HG03097 (cell line): ENCODE measurements at regions not wholly inside any gene's neighbourhood (a gene's known extent, or its start where the extent isn't known, plus 50 kb on each side); places are given as distances from the start of the nearest gene placed in this dataset.

Experiments used
- ATAC-seq: cut with Tn5 transposase; IDR thresholded peaks from one replicate; pipeline ENCODE4 v1.9.1; 2021; ENCODE audit not compliant: unreplicated experiment, low FRiP score

DNA sequence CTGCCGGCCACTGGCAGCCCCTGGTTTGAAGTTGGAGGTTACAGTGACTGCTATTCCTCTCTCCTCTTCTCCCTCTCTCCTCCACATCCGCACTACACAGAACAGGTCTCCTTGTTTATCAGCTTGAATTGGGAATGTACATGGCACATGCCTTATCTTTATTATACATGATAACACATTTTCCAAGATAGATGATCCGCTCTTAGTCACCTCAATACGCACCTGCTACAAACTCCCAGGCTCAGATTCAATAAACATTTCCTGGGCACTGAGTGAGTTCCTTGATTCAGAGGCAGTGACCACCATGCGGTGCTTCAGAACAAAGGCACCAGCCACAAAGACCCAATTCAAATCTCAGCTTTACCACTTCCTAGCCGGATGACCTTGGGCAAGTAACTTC lies 227.7 kb downstream of the TSHZ3 start:
- ATAC-seq: no peak

DNA sequence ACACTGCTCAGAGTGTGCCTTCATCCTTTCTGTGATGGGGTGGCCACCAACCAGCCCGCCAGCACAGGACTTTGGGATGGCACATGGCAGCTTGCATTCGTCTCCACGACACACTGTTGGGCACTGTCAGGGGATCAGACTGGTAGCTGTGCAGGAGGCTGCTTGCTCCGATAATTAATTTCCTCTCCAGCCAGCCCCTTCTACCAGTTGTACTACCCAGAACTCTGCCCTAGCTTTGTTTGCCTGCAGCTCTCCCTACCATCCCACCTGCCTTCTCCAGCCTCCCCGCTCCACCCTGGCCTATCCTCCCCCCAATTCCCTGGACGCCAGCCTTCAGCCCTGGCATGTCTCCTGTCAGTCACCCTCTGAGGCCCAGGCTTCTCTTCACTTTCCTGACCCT lies 228.3 kb downstream of the TSHZ3 start:
- ATAC-seq: no peak

DNA sequence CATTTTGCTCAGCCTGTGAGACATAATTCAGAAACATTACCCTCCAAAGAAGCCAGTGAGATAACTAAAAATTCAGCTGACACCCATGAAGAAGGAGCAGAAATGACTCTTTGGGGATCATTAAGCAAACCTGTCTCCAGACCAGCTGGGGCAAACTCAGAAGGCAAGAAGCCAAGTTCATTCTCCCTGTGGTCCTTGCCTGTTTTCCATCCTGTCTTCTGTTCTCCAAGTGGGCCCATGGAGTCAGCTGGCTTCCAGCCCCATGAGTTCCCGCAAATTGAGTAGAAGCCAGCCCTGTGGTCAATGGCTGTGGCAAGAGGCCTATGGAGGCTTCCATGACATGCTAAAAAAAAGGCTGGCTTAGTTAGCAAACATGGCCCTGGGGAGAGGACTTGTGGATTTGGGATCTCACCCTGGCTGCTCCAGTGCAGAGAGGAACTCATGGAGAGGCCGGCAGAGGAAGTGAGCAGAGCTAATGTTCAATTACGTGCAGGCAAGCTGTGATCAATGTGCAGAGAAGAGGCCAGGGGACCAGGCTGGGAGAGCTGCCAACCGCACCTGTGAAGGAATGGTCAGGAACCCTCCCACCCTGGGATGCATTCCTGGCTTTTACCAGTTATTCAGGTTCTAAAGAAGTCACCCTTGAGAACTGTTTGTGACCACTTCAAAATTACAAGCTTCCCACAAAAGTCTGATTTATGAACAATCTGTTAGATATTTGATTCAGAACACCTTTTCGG lies 229.1 kb downstream of the TSHZ3 start:
- no peak for ATAC-seq

DNA sequence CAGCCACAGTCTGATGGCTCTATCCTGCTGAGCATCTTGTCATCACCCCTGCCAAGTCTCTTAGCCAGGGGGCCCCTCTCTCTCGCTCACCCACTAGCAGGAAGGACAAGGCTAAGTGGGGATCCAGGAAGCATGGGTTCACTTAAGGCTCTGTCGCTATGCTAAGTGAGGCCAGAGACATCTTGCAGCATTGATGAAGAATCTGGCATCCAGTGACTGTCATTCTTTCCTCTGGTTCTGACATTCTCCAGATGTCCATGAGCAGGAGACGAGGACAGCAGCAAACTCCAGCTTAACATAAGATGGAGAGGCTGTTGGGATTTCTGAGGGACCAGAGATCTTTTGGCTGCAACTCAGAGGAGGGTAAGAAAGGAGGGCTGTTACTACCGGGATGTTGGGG lies 230.2 kb downstream of the TSHZ3 start:
- no peak for ATAC-seq

DNA sequence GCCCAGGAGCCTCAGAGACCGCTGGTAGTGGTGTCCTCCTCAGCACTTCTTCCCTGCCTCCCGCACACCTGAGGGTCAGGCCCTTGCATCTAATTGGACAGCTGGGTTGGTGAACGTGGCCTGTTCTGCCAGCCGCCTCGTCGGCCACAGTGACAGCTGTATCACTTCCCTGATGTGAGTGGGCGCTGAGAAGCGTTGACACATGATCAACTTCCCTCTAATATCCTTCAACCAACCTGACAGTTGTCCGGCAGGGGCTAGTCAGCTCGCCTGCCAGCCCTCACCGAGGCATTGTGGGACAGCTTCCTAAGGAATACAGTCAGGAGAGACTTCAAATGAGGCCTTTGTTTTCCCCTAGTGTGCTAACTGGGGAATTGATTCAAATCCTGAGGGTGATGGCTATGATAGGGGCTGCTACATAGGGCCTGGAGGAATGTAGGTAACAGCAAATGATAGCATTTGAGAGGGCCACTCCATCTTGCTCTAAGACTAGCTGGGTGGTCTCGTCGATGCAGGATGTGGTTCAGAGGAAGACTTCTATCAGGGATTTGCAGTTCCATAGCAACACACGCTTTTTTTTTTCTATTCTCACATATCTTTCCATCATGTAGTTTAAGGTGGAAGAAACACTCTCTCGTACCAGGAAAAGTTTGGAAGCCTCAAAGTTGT lies 230.8 kb downstream of the TSHZ3 start:
- ATAC-seq: no peak

DNA sequence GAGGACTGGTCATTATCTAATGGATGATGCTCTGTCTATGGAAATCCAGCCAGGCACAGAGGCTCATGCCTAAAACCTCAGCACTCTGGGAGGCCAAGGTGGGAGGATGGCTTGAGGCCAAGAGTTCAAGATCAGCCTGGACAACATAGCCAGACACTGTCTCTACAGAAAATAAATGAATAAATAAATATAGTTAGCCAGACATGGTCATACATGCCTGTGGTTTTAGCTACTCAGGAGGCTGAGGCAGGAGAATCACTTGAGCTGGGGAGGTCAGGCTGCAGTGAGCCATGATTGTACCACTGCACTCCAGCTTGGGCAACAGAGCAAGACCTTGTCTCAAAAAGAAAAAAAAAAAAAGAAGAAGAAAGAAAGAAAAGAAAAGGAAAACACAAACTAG lies 234.7 kb downstream of the TSHZ3 start:
- no peak for ATAC-seq

DNA sequence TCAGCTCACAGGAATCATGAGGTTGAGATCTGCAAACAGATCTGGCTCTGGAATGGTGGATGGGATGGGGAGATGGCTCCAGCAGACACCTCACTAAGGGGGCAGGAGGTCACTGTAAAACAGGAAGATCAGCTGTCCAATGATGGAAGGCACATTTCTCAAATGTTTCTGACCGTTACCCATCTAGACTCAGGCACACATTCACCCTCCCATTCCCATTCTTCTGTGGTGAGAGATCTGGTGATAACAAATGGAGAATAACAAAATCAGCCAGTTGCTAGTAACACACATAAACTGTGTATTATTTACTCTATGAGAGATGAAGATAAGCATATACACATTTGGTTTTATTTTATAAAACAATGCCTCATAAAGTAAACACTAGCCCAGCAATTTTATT lies 235.9 kb downstream of the TSHZ3 start:
- ATAC-seq: no peak

DNA sequence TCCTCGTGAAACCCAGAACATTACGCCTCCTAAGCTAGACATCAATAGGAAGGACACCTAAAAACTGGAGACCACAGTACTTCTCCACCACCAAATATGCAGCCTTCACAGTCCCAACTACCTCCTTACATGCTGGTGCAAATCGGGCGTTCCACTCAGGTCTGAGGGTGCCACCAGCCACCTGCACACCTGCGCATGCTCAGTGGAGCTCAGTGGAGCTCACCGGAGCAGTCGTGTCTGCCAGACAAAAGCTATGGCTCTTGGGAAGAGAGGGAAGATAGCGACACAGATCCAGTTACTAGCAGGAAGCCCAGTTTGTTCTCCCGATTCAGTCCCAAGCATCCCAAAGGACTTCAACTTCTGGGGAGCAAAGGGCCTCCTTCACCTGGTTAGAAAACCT lies 237.1 kb downstream of the TSHZ3 start:
- ATAC-seq: no peak

DNA sequence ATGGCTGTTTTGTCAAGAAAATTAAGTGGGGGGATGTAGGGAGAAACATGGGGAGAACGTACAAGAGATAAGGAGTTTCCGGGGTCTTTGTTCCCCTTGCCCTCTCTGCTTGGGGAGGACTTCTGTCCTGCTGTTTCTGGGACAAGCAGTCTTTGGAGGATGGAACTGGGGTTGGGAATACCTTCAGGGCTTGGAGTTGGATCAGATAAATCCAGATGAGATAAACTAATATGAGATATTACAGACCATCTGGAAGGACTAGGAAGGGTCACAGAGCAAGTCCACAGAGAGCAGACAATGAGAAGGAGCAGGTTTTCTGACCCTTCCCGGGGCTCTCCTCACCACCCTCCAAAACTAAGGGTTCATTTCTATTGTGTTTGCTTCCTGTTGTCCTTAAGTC lies 237.5 kb downstream of the TSHZ3 start:
- ATAC-seq: no peak

DNA sequence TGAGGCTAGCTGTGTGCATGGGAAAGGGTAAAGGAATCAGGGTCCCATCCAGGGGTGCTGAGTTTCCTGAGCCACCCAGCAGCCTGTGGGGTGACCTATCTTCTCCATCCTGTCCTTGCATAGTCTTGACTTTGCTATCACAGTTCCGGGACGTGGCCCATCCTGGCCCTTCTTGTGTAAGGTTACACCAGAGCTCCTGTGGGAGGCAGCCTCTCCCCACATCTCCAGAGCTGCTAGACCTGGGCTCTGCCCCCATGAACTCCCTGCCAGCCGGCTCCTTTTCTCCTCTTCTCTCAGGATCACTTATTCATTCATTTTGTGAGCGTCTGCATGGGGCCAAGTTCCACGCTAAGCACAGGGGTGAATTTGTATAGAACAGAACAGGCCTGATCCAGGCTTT lies 238.9 kb downstream of the TSHZ3 start:
- no peak for ATAC-seq

DNA sequence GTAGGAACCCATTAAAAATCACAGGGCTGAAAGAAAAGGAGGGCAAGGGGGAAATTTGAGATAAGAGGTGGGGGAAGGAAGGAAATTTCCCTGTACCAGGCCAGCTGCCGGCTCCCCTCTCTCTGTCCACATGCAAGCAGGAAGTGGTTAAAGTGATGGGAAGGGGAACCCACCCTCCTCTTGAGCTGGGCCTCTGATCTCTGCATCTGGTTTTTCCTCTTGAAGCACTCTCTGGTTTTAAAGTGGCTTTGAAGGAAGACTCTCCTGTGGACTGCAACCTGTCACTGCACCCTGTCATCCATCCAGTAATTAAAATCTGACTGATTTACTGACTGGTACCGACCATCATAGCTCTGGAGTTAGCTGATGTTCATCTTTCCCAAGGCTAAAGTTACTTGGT lies 239.6 kb downstream of the TSHZ3 start:
- no peak for ATAC-seq

DNA sequence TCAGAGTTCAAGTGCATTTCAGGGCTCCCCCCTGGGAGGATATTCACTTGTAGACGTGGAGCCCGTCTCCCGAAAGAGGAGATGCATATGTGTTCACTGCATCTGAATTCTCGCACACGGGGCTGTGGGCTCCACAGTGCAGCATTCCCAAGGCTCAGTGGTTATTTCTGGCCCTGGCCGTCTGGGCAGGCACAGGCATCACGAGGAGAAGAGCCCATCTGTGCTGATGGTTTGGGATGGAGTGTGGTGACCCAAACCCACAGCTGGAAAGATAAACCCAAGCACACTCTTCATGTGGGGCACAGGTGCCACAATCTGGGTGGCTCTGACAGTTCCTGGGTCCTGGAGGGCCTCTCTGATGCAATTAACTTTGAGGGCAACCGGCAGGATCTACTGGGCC lies 242.1 kb downstream of the TSHZ3 start:
- ATAC-seq: no peak

DNA sequence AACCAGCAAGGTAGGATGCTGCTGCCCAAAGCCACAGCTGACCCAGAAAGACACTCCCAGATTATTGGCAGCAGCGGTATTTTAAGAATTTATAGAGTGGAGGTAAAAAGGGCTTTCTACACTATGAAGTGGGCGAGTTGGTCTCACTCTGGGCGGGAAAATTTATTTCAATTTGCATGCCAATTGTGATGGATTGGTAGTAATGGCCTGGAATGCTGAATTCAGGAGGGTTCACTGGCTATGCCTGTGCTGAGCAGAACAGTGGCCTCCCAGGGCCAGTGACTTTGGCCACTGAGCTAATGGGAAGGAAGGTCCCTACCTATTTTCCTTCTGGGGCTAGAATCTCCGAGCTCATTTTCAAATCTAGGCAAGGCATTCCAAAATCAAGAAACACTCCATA lies 243.5 kb downstream of the TSHZ3 start:
- no peak for ATAC-seq

DNA sequence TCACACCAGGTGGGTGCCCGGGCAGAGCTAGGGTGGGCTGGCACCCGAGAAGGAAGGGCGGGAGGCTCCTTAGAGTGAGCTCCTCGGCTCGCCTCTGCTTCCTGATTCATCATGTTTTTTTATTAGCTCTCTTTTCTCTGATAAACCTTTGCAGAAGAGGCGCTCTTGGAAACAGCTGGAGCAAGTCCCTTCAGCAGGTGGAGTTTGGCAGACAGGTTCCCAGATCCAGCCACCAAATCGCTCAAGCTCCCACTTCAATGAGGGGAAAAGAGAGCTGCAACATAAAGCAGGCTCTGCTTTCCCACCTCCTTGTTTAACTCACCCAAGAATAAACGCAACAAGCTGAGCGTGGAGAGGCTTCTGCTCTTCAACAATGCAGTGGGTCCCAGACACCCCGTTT lies 244.8 kb downstream of the TSHZ3 start:
- no peak for ATAC-seq

DNA sequence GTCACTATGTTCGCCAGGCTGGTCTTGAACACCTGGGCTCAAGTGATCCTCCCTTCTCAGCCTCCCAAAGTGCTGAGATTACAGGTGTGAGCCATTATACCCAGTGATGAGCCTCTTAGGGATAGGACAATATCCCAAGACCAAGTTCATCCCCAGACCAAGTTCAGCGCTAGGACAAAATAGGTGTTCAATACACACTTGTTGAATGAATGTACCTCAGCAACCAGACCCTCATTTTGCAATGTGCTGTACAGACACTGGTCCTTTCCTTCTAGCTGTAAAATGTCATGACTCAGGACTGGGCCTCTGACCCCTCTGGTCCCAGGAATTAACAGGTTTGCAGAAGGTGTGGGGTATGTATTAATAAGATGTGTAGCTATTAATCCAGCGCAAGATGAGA lies 246.0 kb downstream of the TSHZ3 start:
- no peak for ATAC-seq

DNA sequence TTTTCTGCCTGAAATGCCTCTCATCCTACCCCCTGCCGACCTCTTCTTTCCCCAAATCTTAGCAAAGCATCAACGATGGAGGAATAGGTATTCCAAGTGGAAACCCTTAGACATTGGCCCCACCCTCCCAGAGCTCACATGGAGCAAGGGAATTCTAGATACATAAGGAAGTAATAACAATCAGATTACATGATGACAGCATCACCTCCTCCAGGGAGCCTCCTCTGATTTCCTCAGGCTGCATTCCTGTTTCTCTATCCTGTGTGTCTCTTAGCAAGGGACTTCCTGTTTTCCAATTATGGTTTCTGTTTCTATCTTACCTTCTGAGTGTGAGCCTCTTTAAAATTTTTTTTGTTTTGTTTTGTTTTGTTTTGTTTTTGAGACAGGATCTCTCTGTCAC lies 246.6 kb downstream of the TSHZ3 start:
- ATAC-seq: no peak

DNA sequence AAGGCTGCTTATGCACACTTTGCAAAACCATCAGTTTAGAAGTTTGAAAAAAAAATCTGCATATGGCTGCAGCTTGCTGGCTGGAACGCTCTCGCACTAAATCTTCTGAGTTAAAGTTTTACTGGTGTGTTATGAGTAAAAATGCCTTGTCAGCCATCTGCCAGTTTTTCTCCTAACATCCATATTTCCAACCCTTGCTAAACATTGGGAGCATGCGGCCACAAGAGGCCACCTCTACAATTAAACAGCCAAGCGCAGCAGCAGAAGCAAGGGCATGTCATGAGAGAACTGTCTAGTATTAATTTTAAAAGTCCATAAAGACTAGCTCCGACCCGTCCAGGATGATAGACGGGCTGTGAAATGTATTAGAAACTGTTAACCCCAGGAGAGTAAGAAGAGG lies 248.3 kb downstream of the TSHZ3 start:
- no peak for ATAC-seq

DNA sequence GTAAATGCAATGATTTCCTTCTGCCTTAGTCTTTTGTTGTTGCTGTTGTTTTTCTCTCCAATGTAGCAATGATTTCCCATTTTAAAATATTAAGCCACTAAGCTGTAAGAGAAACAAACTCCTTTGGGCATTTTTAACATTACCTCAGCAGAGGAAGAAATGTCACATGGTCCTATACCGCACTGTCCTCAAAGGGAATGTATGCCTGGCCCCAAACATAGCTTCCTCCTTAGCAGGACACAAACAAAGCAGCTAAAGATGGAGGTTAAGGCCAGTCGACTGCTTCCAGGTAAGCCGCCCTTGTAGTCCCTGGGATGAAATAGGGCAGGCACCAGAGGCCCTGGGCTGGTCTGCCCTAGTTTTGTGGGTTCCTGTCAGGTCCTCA lies 249.0 kb downstream of the TSHZ3 start:
- no peak for ATAC-seq

DNA sequence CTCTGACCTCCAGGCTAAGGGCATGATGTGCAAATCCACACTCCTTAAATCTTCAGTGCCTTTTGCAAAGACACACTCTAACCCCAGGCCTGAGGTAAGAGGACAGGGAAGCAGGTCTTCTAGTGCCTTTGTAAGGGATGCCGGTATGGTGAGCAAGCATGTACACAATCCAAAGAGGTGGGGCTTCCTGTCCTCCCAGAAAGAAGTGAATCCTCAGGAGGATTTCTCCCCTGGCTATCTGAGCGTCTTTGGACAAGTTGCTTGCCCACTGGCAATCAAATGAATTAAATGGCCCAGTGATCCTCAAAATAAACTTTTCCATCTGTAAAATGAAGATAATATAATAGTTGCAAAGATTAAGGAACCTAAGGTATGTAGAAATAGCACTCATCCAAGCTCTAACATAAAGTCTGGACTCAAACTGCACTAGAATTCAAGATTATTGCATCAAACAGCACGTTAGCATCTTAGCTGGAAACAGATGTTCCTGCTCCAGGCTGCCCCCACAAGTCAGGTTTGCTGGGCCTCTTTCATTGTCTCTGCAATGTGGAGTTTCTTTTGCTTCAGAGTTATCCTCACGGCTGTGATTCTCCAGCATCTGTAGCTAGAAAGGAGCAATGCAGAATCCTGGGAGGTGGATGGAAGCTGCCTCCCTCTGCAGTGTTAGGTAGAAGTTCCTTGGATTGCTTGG lies 249.6 kb downstream of the TSHZ3 start:
- no peak for ATAC-seq

DNA sequence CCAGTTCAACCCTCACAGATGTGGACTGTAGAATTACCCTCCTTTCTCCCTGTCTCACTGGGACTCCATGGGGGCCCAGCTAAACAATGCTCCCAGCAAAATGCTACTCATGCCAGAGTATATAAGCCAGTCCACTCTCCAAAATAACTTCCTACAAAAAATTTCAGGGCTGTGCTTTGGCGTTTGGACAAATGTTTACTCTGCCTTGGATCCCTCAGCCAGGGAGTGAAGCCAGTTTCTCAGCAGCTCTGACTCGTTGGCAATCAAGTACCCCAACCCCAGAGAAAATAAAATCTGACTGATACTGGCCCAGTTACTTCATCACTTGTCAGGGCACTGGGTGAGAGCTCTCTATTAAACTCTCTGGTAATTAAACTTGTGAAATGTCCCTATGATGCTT lies 250.4 kb downstream of the TSHZ3 start:
- no peak for ATAC-seq

DNA sequence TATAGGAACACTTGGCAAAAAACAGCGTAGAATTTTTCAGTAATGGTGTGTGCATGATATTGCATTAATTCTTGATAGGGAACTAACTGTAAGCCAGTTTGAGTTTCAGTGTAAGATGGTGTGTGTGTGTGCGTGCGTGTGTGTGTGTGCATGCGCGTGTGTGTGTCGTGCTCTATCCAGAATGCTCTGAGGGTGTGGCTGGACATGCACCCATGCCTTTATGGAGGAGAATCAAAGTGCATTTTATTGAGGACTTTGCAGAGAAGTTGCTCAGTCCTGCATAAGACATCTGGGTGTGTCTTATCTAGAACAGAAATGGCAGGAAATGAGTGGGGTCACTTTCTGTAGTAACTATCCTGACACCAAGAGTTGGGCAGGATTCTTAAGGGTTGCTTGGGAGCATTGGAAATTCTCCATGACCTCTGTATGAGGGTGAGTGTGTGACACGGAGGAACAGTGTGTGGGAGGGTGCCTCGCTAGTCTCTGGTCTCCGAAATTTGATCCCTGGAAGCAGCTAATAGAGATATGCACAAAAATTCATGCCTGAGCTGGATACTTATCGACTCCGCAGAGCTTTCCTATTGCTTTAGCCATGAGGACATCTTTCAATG lies 252.2 kb downstream of the TSHZ3 start:
- ATAC-seq: no peak
